GM20000 (cell line): ENCODE measurements at regions not wholly inside any gene's neighbourhood (a gene's known extent, or its start where the extent isn't known, plus 50 kb on each side); places are given as distances from the start of the nearest gene placed in this dataset.

Experiments used
- DNase-seq: peaks from one replicate; pipeline ENCODE4 v3.0.0; 2012; ENCODE audit warnings: low spot score
- TF ChIP-seq, protein P1 (sequence below): IDR thresholded peaks from 2 replicates; pipeline ENCODE4 v1.5.1; 2012; ENCODE audit warnings: mild to moderate bottlenecking, control low read depth; ENCODE audit errors: extremely low read depth, missing control alignments

DNA sequence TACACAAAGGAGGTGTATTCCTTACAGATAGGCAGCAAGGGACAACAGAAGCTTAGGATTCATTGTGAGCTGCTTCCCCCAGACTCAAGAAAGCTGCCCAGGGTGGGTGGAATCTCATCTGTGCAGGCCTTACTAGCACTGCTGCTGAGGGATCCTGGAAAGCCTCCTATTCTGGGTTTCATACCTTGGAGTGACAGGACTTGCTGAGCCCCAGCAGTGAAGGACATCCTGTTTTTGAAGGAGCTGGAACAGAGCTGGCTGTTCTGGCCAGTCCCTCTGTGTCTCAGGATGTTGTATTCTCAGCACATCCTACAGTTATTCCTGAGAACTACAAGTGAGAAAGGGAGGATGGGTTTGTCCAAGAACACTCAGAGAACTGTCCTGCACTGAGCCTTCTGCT lies 486.3 kb downstream of the PTPRU start:
- no peak for DNase-seq
- TF ChIP-seq, protein P1, sequence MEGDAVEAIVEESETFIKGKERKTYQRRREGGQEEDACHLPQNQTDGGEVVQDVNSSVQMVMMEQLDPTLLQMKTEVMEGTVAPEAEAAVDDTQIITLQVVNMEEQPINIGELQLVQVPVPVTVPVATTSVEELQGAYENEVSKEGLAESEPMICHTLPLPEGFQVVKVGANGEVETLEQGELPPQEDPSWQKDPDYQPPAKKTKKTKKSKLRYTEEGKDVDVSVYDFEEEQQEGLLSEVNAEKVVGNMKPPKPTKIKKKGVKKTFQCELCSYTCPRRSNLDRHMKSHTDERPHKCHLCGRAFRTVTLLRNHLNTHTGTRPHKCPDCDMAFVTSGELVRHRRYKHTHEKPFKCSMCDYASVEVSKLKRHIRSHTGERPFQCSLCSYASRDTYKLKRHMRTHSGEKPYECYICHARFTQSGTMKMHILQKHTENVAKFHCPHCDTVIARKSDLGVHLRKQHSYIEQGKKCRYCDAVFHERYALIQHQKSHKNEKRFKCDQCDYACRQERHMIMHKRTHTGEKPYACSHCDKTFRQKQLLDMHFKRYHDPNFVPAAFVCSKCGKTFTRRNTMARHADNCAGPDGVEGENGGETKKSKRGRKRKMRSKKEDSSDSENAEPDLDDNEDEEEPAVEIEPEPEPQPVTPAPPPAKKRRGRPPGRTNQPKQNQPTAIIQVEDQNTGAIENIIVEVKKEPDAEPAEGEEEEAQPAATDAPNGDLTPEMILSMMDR = no peak

DNA sequence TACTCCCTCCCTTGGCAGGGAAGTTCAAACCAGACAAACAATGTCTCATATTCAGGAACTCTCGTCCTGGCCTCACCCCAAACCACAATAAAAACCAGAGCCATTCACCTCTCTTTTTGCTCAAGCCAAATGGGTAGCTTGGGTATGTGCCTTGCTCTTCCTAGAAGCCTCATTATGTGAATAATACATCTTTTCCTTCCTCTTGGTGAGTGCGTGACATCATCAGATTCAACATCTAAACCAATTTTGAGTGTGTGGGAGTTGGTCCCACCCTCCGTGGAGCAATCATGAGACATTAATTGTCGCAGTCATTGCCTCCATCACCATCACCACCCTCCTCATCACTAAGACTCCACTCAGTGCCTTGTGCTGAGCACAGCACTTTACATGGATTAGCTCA lies 482.9 kb downstream of the PTPRU start:
- no peak for DNase-seq
- TF ChIP-seq, protein P1 = no peak

DNA sequence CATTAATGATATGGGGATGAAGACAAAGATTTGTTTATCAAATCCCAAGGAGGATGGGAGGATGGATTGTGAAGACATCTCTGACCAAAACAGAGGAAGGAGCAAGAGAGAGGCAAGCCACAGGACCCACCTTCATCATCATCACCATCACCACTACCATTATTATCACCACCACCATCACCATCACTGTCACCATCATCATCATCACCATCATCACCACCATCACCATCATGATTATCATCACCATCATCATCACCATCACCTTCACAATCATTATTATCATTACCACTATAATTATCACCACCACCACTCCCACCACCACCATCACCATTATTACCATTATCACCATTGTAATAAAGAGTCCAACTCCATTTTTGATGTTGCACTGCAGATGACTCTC lies 482.5 kb downstream of the PTPRU start:
- TF ChIP-seq, protein P1 = no peak
- no peak for DNase-seq

DNA sequence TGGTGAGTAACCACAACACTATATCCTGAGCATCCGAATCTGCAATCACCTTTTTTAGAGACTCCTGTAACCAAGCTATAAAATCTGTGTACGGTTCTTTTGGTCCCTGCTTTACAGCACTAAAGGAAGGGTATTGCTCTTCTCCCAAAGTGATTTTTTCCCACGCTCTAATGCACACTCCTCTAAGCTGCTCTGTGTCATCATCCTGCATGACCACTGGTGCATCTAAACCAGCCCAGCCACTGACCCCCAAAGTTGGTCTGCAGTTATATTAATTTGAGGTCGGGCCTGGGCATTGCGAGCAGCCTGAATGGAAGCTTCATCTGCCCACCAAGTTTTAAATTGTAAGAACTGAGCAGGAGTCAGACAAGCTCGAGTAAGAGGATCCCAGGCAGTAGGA lies 480.0 kb downstream of the PTPRU start:
- no peak for DNase-seq
- TF ChIP-seq, protein P1 = no peak

DNA sequence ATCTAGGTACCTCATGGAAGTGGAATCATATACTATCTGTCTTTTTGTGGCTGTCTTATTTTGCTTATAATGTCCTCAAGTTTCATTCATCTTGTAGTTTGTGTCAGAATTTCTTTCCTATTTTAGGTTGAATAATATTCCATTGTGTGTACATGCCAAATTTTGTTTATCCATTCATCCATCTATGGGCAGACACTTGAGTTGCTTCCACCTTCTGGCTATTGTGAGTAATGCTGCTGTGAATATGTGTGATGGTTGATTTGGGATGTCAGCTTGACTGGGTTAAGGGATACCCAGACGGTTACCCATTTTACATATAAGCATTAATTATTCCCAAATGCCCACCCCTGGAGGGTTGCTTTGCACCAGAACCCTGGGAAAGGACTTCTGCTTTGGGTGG lies 477.5 kb downstream of the PTPRU start:
- no peak for DNase-seq
- TF ChIP-seq, protein P1 = no peak

DNA sequence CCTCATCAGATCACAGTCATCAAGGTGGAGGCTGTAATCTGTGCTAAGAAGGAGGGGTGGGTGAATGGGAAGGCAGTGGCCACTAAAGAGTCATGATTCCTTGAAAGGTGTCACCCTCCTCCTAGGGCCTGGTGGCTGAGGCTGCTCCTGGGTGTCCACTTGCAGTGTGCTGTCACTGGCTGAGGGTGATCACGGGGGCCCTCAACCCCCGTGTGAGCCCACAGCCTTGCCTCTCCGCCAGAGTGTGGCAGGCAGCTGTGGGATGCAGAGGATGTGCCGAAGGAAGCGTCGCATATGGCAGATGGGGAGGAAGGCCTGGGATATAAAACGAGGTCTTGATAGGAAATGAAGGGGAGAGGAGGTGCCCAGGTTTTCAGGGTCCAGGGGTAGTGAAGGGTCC lies 476.5 kb downstream of the PTPRU start:
- no peak for DNase-seq
- TF ChIP-seq, protein P1 = no peak

DNA sequence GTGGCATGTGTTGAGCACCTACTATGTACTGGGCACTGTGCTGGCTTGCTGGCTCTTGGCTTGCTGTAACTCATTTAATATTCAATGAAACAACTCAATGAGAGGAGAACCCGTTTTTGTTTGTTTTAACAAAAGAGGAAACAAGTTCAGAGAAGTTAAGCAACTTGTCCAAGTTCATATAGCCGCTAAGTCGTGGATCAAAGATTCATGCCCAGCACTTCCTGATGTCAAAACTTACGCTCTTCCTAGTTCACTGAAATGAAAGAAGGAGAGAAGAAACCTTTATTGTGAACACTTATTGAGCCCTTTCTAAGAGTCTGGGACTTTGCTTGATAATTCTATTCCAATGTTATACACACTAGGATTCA lies 475.9 kb downstream of the PTPRU start:
- no peak for DNase-seq
- TF ChIP-seq, protein P1 = no peak
